Pancreas (tissue), 10 donors: ENCODE measurements at regions not wholly inside any gene's neighbourhood (a gene's known extent, or its start where the extent isn't known, plus 50 kb on each side); places are given as distances from the start of the nearest gene placed in this dataset.

ENCODE experiments used
- ATAC-seq, 4 donors: fragments of 200-7000 bp; cut with Tn5 transposase; one replicate each; pipeline versions ENCODE4 v1.8.0 to v1.9.1; 2020; ENCODE audit warnings: mild to moderate bottlenecking in 4 of 4, moderate library complexity in 4 of 4
- DNase-seq, 6 donors: peaks; one replicate each; pipeline ENCODE4 v3.0.0-alpha.2; 2020
- FAIRE-seq: peaks from 2 replicates; lab custom pipeline; 2012; peaks lifted over from hg19 to GRCh38; lab: Jason Lieb, UNC
- H3K27ac ChIP-seq, 4 donors: fragments of 200-600 bp; sonication (generic); 1 replicate in 3 of 4; 2 replicates in 1 of 4; pipeline versions ENCODE4 v1.5.0 to v1.8.0; 2020
- H3K27me3 ChIP-seq, 4 donors: fragments of 200-600 bp; one replicate each; pipeline ENCODE4 v1.8.0; 2021
- H3K36me3 ChIP-seq, 3 donors: fragments of 200-600 bp; sonication (generic) in 1 of 3; one replicate each; pipeline versions ENCODE4 v1.5.0 to v1.8.0; 2020 to 2021
- H3K4me1 ChIP-seq, 3 donors: fragments of 200-600 bp; one replicate each; pipeline ENCODE4 v1.8.0; 2021
- H3K4me3 ChIP-seq, 4 donors: fragments of 200-600 bp; sonication (generic) in 2 of 4; one replicate each; pipeline versions ENCODE4 v1.5.0 to v1.8.0; 2020 to 2021
- H3K9me3 ChIP-seq, 4 donors: fragments of 200-600 bp; one replicate each; pipeline ENCODE4 v1.8.0; 2021
- WGBS, 2 donors: extraction: QIAGEN DNeasy Blood & Tissue Kit; methylation state at CpG; one replicate each; pipeline ENCODE4 v1.1.7; 2013; 5-methylcytosine and 5-hydroxymethylcytosine counted together
- intact Hi-C, 3 donors: fragments of 100-400 bp; cut with DNase I; formaldehyde crosslinking; loops; one replicate each; pipeline versions ENCODE4 v1.11.1 to v1.14.2; 2022
- TF ChIP-seq, protein P1 (sequence below), 4 donors: fragments of 200-600 bp; sonication (generic) in 3 of 4; IDR thresholded peaks; one replicate each; pipeline versions ENCODE4 v1.5.0 to v1.8.0; 2021; ENCODE audit warnings: antibody characterized with exemption in 4 of 4
- donor health status: healthy with polysubstance abuse.
- donor health status: DM: no; HTN: no; CAD: no; lungs with moderate emphysema.
- donor health status: DM: no; HTN: no; CAD: no.
- donor health status: control.
- donor health status: control.
- donor health status: Bipolar disorder and iron deficiency.
- donor health status: DM: yes; HTN: yes; CAD: no.
- donor health status: DM: no; HTN: no; CAD: no.
- donor health status: DM: no; HTN: no; CAD: no.
- donor health status: DM: yes; HTN: yes; CAD: no.

DNA sequence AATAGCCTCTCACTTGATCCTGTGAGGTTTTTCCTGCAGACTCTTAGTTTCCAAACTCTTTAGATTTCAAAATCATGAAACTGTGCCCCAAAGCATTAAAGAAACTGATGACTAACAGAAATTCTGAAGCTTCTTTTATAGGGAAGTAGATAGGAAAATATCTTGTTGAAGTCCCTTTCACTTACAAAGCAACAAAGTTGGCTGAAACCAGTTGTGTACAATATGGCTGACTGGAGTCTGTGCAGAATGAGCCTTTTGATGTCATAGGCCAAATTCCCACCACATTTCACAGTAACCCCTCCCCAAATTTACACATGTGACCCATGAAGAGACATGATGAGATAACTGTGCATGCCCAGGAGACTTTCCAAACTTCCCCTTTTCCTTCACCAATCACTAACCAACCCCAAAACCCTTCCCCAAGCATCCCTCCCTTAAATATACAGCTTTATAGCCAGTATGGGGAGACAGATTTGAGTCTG, 61.7 kb upstream of the NCK2 start:
- ATAC-seq (peak in 1 of 4 donors; percentile 23), DNase-seq (no peak), FAIRE-seq (no peak)
- Histone ChIP-seq H3K4me1 (no peaks in the 10 kb centered on the region), H3K27me3 (no peaks in the 10 kb centered on the region), H3K36me3 (no peaks in the 10 kb centered on the region), H3K4me3 (no peak overlapping the region), H3K27ac (no peak overlapping the region), H3K9me3 (no peaks in the 10 kb centered on the region)
- intact Hi-C loops, result no loop called here
- TF ChIP-seq, protein P1, sequence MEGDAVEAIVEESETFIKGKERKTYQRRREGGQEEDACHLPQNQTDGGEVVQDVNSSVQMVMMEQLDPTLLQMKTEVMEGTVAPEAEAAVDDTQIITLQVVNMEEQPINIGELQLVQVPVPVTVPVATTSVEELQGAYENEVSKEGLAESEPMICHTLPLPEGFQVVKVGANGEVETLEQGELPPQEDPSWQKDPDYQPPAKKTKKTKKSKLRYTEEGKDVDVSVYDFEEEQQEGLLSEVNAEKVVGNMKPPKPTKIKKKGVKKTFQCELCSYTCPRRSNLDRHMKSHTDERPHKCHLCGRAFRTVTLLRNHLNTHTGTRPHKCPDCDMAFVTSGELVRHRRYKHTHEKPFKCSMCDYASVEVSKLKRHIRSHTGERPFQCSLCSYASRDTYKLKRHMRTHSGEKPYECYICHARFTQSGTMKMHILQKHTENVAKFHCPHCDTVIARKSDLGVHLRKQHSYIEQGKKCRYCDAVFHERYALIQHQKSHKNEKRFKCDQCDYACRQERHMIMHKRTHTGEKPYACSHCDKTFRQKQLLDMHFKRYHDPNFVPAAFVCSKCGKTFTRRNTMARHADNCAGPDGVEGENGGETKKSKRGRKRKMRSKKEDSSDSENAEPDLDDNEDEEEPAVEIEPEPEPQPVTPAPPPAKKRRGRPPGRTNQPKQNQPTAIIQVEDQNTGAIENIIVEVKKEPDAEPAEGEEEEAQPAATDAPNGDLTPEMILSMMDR (IDR thresholded peaks at IDR 0.05), result no peak

DNA sequence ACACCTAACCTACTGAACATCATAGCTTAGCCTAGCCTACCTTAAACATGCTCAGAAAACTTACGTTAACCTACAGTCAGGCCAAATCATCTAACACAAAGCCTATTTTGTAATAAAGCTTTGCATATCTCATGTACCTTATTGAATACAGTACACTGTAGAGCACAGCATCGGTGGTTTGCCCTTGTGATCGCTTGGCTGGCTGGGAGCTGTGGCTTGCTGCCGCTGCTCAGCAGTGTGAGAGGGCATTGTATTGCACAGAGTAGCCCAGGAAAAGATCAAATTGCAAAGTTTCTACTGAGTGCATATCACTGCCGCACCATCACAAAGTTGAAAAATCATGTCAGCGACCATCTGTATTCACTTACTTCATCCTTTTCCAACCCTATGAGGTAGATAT, 62.3 kb upstream of the NCK2 start:
- no peak overlapping the region for H3K27ac ChIP-seq
- TF ChIP-seq, protein P1 (IDR thresholded peaks at IDR 0.05), result no peak
- DNase-seq, result no peak
- H3K9me3 ChIP-seq, result no peaks in the 10 kb centered on the region
- WGBS, 2 donors, result 88 to 89% methylated on average over 6 of the region's 6 CpGs
- H3K36me3 ChIP-seq, result no peaks in the 10 kb centered on the region
- ATAC-seq, result no peak
- no peaks in the 10 kb centered on the region for H3K4me1 ChIP-seq
- intact Hi-C loops, result no loop called here
- no peaks in the 10 kb centered on the region for H3K27me3 ChIP-seq
- no peak overlapping the region for H3K4me3 ChIP-seq
- FAIRE-seq, result no peak

DNA sequence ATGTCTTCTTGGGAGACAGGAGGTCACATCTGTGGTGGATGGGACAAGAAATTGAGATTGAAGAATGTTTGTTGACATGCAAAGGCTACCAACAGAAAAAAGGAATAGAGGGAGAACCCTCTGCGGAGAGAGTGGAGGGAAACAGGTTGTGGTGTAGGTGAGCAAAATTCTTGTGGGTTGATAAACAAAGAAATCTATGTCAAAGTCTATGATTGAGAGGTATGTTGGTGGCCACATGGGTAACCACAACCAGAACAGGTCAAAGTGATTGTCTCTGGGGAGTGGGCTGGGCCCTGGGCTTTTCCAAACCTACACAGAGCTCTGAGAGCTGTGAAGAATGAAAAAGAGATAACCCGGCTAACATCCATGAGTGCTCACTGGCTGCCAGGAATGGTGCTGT, 62.8 kb upstream of the NCK2 start:
- intact Hi-C loops, result no loop called here
- no peak for ATAC-seq
- H3K27me3 ChIP-seq, result no peaks in the 10 kb centered on the region
- H3K36me3 ChIP-seq, result no peaks in the 10 kb centered on the region
- no peaks in the 10 kb centered on the region for H3K4me1 ChIP-seq
- TF ChIP-seq, protein P1 (IDR thresholded peaks at IDR 0.05), result no peak
- H3K9me3 ChIP-seq, result no peaks in the 10 kb centered on the region
- 94 to 96% methylated on average over 2 of the region's 2 CpGs for WGBS, 2 donors
- no peak for DNase-seq
- H3K4me3 ChIP-seq, result no peak overlapping the region
- no peak overlapping the region for H3K27ac ChIP-seq
- no peak for FAIRE-seq

DNA sequence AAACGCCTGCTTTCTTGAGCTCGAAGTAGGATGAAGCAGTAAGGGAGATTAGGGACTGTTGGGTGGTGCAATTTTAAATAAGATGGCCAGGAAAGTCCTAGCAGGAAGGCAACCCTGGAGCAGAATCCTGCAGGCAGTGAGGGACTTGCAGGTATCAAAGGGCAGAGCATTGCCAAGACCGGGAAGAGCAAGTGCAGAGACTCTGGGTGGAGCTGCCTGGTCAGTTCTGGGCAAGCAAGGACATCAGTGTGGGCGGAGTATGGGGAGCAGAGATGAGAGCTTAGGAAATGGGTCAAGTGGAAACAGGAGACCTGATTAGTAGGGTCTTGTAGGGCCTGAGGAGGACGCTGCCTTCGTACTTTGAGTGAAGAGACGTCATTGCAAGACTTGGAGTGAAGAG, 64.4 kb upstream of the NCK2 start:
- Histone ChIP-seq H3K9me3 (no peaks in the 10 kb centered on the region), H3K4me1 (no peaks in the 10 kb centered on the region), H3K27me3 (no peaks in the 10 kb centered on the region), H3K36me3 (no peaks in the 10 kb centered on the region), H3K4me3 (no peak overlapping the region), H3K27ac (no peak overlapping the region)
- DNase-seq, result no peak
- intact Hi-C loops, result no loop called here
- TF ChIP-seq, protein P1 (IDR thresholded peaks at IDR 0.05), result no peak
- no peak for FAIRE-seq
- no peak for ATAC-seq
- WGBS, 2 donors, result 82 to 91% methylated on average over 7 of the region's 7 CpGs

DNA sequence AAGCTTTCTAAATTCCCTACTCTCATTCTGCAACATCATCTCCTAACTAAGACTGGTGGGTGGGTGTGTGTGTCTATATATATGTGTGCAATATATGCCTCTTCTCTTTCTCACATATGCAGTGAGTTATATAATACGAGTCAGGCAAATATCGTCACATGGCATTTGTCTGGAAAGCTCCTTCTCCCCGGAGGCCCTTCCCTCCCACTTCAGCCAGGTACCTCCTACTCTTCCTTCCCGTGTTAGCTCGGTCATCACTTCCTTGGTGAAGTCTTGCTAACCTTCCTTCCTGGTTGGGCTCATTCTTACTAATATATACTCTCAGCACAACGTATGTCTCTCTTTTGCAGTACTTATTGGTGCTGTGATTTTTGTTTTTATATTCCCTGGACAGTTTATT, 66.4 kb upstream of the NCK2 start:
- WGBS, 2 donors, result 73 to 77% methylated on average over 6 of the region's 6 CpGs
- intact Hi-C loops, result no loop called here
- FAIRE-seq (no peak), DNase-seq (no peak), ATAC-seq (no peak)
- no peaks in the 10 kb centered on the region for H3K27me3 ChIP-seq
- no peak overlapping the region for H3K27ac ChIP-seq
- H3K4me3 ChIP-seq, result no peak overlapping the region
- H3K36me3 ChIP-seq, result no peaks in the 10 kb centered on the region
- no peaks in the 10 kb centered on the region for H3K4me1 ChIP-seq
- H3K9me3 ChIP-seq, result no peaks in the 10 kb centered on the region
- TF ChIP-seq, protein P1 (IDR thresholded peaks at IDR 0.05), result no peak
